ENCODE measurements at regions not wholly inside any gene's neighbourhood (a gene's known extent, or its start where the extent isn't known, plus 50 kb on each side); places are given as distances from the start of the nearest gene placed in this dataset.

- no peak for FAIRE-seq
- Histone ChIP-seq H4K20me1 (ENCODE audit: insufficient read depth, low read length) (no peaks in the 10 kb centered on the region), H2AFZ (ENCODE audit: low read depth, low read length) (no peak overlapping the region), H3K9me3 (ENCODE audit: insufficient read depth, low read depth, low read length) (no peaks in the 10 kb centered on the region), H3K4me1 (ENCODE audit: insufficient read depth, low read length) (no peaks in the 10 kb centered on the region), H3K36me3 (ENCODE audit: insufficient read depth, low read length) (no peaks in the 10 kb centered on the region), H3K4me3 (ENCODE audit: insufficient read depth, low read depth, low read length) (no peak overlapping the region), H3K9ac (ENCODE audit: low read length) (no peak overlapping the region), H3K79me2 (ENCODE audit: insufficient read depth, low read length) (no peaks in the 10 kb centered on the region), H3K27ac (ENCODE audit: low read depth, low read length) (no peak overlapping the region), H3K27me3 (ENCODE audit: insufficient read depth, low read length) (no peaks in the 10 kb centered on the region), H3K4me2 (ENCODE audit: low read length) (no peak overlapping the region)
- Mint-ChIP-seq H3K27ac (ENCODE audit: unreplicated experiment) (no peak overlapping the region), H3K27me3 (ENCODE audit: low read depth, unreplicated experiment) (peaks cover 51% of the 10 kb centered on the region), H3K4me3 (ENCODE audit: unreplicated experiment) (no peak overlapping the region), H3K9me3 (ENCODE audit: unreplicated experiment) (peaks cover 6% of the 10 kb centered on the region), H3K4me1 (ENCODE audit: low read depth, unreplicated experiment) (no peaks in the 10 kb centered on the region), H3K36me3 (ENCODE audit: low read depth, unreplicated experiment) (no peaks in the 10 kb centered on the region)
- TF ChIP-seq EZH2 (IDR thresholded peaks at IDR 0.05; ENCODE audit: insufficient read depth, low read length) (no peak), CTCF (IDR thresholded peaks at IDR 0.05; ENCODE audit: insufficient read depth, low read depth, low read length) (no peak)
- DNase-seq (ENCODE audit: low read depth) = no peak
Measured at GRCh38 chr2:121120991-121121390, 164.0 kb downstream of the TFCP2L1 start.

GRCh38 chr2:121121661-121122060 is 163.3 kb downstream of the TFCP2L1 start:
- H4K20me1 ChIP-seq (ENCODE audit: insufficient read depth, low read length) = no peaks in the 10 kb centered on the region
- DNase-seq (ENCODE audit: low read depth) (no peak), FAIRE-seq (no peak)
- no peaks in the 10 kb centered on the region for H3K9me3 ChIP-seq (ENCODE audit: insufficient read depth, low read depth, low read length)
- no peak overlapping the region for H3K4me2 ChIP-seq (ENCODE audit: low read length)
- H3K4me1 Mint-ChIP-seq (ENCODE audit: low read depth, unreplicated experiment) = no peaks in the 10 kb centered on the region
- no peak overlapping the region for H3K9ac ChIP-seq (ENCODE audit: low read length)
- H3K79me2 ChIP-seq (ENCODE audit: insufficient read depth, low read length) = no peaks in the 10 kb centered on the region
- H3K4me3 ChIP-seq (ENCODE audit: insufficient read depth, low read depth, low read length) = no peak overlapping the region
- peaks cover 4% of the 10 kb centered on the region for H3K27me3 ChIP-seq (ENCODE audit: insufficient read depth, low read length)
- TF ChIP-seq CTCF (IDR thresholded peaks at IDR 0.05; ENCODE audit: insufficient read depth, low read depth, low read length) (no peak), EZH2 (IDR thresholded peaks at IDR 0.05; ENCODE audit: insufficient read depth, low read length) (no peak)
- H3K27me3 Mint-ChIP-seq (ENCODE audit: low read depth, unreplicated experiment) = peaks cover 55% of the 10 kb centered on the region
- H3K4me3 Mint-ChIP-seq (ENCODE audit: unreplicated experiment) = no peak overlapping the region
- peaks cover 6% of the 10 kb centered on the region for H3K9me3 Mint-ChIP-seq (ENCODE audit: unreplicated experiment)
- H3K4me1 ChIP-seq (ENCODE audit: insufficient read depth, low read length) = no peaks in the 10 kb centered on the region
- H2AFZ ChIP-seq (ENCODE audit: low read depth, low read length) = no peak overlapping the region
- no peaks in the 10 kb centered on the region for H3K36me3 ChIP-seq (ENCODE audit: insufficient read depth, low read length)
- H3K27ac ChIP-seq (ENCODE audit: low read depth, low read length) = no peak overlapping the region
- no peaks in the 10 kb centered on the region for H3K36me3 Mint-ChIP-seq (ENCODE audit: low read depth, unreplicated experiment)
- H3K27ac Mint-ChIP-seq (ENCODE audit: unreplicated experiment) = no peak overlapping the region

GRCh38 chr2:121123268-121123667 is 161.7 kb downstream of the TFCP2L1 start:
- Mint-ChIP-seq H3K4me3 (ENCODE audit: unreplicated experiment) (no peak overlapping the region), H3K27ac (ENCODE audit: unreplicated experiment) (no peak overlapping the region), H3K36me3 (ENCODE audit: low read depth, unreplicated experiment) (no peaks in the 10 kb centered on the region), H3K27me3 (ENCODE audit: low read depth, unreplicated experiment) (peaks cover 62% of the 10 kb centered on the region), H3K9me3 (ENCODE audit: unreplicated experiment) (peaks cover 6% of the 10 kb centered on the region), H3K4me1 (ENCODE audit: low read depth, unreplicated experiment) (no peaks in the 10 kb centered on the region)
- no peak overlapping the region for H2AFZ ChIP-seq (ENCODE audit: low read depth, low read length)
- H3K4me1 ChIP-seq (ENCODE audit: insufficient read depth, low read length) = no peaks in the 10 kb centered on the region
- peaks cover 11% of the 10 kb centered on the region for H3K27me3 ChIP-seq (ENCODE audit: insufficient read depth, low read length)
- no peak overlapping the region for H3K27ac ChIP-seq (ENCODE audit: low read depth, low read length)
- no peak overlapping the region for H3K9ac ChIP-seq (ENCODE audit: low read length)
- no peak for FAIRE-seq
- no peaks in the 10 kb centered on the region for H4K20me1 ChIP-seq (ENCODE audit: insufficient read depth, low read length)
- H3K4me3 ChIP-seq (ENCODE audit: insufficient read depth, low read depth, low read length) = no peak overlapping the region
- H3K36me3 ChIP-seq (ENCODE audit: insufficient read depth, low read length) = no peaks in the 10 kb centered on the region
- H3K79me2 ChIP-seq (ENCODE audit: insufficient read depth, low read length) = no peaks in the 10 kb centered on the region
- no peak for DNase-seq (ENCODE audit: low read depth)
- H3K4me2 ChIP-seq (ENCODE audit: low read length) = no peak overlapping the region
- no peaks in the 10 kb centered on the region for H3K9me3 ChIP-seq (ENCODE audit: insufficient read depth, low read depth, low read length)
- TF ChIP-seq EZH2 (IDR thresholded peaks at IDR 0.05; ENCODE audit: insufficient read depth, low read length) (no peak), CTCF (IDR thresholded peaks at IDR 0.05; ENCODE audit: insufficient read depth, low read depth, low read length) (no peak)
